NCI-H524 (cell line): ENCODE measurements at regions not wholly inside any gene's neighbourhood (a gene's known extent, or its start where the extent isn't known, plus 50 kb on each side); places are given as distances from the start of the nearest gene placed in this dataset.
"Not testable (repeated sequence)": the region's sequence is repeated elsewhere in the genome, so short reads cannot be mapped to it uniquely, and the experiment has no call there.

Experiments
- DNase-seq, 2 experiments: peaks; one replicate each; lab custom pipeline; 2025; lab: John Stamatoyannopoulos, UW

DNA sequence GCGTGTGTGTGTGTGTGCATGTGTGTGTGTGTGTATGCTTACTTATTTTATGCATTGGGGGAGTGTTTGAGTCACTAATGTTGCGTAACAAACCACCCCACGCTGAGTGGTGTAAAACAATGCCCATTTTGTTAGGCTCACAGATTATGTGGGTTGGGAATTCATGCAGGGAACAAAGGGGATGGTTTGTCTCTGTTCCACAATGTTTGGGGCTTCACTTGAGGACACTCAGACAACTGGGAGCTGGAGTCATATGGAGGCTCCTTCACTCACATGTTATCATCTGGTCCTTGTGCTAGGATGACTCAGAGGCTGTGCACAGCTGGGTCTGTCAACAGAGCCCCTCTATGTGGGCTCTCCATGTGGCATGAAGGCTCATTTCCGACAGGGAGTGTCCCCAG lies 51.3 kb upstream of the LARGE1 start:
- DNase-seq = peak in 1 of 2 experiments; percentile 66

DNA sequence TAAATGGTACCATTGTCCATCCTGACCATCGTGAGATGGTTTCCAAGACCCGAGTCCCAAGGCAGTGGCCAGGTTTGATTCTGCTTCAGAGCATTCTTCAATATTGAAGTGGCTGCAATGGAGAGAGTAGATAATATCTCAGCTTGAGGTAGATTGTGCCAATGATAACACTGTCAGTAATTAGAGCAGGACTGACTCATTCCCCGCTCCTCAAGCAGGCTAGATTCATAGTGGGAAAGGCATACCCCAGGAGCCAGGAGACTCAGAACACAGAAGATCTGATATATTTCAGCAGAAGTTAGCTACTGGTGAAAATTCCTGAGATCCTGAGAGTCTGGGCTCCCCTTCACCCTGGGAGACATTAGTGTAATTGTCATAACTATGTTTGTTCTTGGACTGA lies 55.6 kb upstream of the LARGE1 start:
- DNase-seq = no peak

DNA sequence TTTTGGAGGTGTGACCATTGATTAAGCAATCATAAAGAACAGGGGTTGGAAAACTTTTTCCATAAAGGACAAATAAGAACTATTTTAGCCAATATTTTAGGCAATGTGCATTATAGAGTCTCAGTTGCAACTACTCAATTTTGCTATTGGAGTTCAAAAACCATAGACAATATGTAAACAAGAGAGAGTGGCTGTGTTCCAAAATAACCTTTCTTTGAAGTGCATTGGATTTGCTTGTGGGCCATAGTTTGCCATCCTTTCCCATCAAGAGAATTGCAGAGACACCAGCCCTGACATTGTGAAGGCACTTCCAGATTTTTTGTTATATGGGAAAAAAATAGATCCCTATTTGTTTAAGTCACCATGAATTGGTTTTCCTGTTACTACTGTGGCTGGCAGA lies 63.3 kb upstream of the LARGE1 start:
- no peak for DNase-seq

DNA sequence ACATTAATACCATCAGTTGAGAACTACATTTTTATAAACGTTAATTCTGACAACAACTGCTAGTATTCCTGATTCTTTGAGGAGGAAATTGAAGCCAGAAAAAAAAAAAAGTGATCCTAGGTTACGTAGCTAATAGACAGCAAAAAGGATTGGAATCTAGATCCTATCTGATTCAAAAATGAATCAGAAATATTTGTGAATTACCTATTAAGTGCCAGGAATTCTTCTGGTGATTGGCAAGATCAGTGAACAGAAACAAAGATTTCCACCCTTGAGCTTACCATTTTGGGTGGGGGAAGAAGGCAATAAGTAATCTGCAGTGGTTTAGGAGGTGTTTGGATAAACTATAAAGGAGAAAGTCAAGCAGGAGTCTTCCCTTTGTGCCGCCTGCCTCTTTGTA lies 63.9 kb upstream of the LARGE1 start:
- DNase-seq = no peak

DNA sequence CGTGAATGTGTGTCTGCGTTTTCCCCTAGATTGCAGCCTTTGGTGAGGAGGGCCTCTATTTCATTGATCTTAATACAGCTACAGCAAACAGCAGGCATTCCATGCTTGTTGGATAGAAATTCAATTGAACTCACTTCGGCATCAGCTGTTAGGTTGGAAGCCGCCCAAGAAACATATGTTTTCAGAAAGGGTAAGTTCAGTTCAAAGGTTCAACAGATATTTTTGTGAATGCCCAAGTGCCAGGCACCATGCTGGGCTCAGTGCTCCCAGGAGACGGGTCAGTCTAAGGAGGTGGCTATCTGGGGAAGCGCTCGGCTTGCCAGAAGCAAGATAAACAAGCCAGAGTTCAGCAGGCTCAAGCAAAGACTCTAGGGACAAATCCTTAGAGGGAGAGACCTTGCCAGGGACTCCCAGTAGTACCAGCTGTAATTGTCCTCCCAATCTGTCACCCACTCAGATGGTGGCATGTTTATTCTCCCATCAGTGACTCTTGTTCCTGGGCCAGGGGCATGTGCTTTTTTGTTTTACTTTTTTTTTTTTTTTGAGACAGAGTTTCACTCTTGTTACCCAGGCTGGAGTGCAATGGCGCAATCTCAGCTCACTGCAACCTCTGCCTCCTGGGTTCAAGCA lies 64.5 kb upstream of the LARGE1 start:
- DNase-seq = peak; percentile 60 to 65

DNA sequence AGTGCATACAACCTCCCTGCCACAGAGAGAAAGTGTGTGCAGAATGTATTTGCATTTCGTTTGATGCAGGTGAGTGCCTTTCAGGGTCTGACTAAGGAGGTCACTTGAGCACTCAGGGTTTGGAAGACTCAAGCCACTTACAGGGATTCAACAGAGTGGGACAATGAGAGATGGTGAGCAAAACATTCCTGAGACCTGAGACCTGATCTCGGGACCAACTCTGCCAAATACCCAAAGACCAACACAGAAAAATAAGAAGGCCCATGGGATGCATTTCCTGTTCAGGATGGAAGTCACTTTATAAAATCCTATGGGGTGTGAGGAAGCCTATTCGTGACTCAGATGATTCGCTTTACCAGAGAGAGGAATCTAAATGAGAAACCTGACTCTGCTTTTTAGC lies 65.2 kb upstream of the LARGE1 start:
- DNase-seq = no peak

DNA sequence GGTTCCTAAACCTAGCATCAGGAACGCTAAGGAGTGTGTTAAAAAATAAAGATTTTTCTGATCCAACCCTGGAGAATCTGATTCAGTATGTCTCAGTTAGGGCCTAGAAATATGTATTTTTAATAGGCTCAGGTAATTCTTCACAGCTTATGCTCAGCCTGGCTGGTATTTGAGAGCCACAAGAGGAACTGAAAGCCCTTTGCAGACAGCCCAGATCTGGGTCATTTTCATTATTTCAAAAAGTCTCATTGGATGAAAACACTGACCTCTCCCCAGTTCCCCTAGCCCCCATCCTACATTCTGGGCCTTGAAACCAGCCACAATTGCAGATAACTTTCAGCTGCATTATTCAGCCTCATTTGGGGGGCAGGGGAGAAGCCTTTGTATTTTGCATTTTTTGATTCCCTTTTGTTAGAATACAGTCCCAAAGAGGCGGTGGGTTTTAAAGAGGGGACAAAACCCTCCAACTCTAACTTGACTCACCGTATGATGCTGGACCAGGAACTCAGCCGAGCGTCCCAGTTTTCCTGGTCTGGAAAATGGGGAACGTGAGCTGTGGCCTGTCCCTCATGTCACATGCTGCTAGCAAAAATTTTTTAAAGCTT lies 66.0 kb upstream of the LARGE1 start:
- DNase-seq = no peak

DNA sequence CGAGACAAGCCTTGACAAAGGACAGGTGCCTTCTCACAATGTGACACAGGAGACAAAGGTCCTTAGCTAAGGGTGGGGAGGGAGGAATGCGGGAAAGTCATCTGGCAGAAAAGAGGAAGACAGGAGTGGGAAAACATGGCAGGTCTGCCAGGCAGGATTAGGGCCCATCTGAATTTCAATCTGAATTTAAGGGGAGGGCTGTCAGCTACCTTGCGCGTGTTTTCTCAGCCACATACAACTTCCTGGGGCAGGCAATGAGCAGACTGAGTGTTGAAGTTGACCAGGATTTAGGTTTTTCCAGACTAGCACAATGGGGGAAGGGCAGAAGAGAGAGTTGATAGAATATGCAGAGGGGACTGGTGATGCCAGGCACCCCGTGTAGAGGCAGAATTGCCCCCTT lies 66.7 kb upstream of the LARGE1 start:
- no peak for DNase-seq

DNA sequence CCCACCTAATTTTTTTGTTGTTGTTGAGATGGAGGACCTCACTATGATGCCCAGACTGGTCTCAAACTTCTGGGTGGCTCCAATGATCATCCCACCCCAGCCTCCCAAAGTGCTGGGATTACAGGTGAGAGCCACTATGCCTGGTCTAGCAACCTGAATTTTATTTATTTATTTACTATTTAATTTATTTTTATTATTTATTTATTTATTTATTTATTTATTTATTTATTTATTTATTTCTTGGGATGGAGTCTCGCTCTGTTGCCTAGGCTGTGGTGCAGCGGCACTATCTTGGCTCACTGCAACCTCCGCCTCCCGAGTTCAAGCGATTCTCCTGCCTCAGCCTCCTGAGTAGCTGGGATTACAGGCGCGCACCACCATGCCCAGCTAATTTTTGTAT lies 69.0 kb upstream of the LARGE1 start:
- DNase-seq = not testable (repeated sequence)

DNA sequence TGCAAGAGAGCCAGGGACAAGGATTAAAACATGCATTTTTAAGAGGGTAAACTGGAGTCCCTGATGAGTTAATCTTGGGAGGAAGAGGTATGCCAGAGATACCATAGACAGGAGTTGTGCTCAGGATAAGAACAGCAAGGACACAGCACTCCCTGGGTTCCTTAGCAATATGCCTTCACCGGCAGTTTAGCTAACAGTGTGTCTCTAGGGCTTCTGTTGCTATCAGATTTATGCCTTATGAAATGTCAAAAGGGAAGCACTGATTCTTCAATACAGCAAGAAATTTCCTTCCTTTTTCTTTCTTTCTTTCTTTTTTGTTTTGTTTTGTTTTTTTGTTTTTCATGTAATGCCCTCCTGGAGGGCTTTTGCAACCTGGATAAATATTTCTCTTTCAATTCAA lies 71.3 kb upstream of the LARGE1 start:
- DNase-seq = no peak

DNA sequence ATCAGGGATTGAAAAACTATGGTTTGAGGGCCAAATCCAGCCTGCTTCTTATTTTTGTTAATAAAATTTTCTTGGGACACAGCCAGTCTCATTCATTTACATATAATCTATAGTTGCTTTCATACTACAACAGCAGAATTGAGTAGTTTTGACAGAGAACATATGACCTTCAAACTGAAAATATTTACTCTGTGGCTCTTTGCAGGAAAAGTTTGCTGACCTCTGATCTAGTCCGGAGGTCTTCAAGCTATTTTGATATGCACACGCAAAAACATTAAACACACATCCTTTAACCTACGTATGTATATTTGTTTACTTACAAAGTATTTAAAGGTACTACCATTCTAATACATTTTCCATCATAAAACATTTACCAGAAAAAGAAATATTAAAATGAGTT lies 76.5 kb upstream of the LARGE1 start:
- DNase-seq = no peak

DNA sequence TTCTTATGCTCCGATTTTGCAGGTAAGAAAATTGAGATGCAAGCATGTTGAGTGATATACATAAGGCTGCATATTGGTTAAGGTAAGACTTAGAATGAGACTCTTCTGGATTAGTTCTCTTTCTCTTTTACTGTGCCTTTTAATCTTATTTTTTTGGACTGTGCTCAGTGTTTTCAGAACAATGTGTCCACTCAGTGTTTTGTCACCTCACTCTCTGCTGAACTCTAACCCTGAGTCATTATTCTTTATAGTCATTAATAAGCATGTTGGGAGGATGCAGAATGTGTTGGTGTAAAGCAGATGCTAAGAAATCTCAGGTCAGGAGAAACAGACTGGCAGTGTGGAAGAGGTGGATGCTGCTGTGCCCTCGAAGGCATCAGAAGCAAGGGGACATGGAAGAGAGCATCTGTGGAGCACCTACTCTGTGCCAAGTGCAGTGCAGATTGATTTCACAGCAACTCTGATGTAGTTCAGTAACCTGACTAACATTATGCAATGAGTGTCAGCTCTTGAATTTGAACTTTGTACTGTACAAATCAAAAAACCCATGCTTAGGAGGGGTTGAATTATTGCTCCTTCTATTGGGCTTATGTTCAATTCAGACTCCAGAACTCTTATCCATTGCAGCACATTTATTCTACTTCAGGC lies 80.7 kb upstream of the LARGE1 start:
- no peak for DNase-seq

DNA sequence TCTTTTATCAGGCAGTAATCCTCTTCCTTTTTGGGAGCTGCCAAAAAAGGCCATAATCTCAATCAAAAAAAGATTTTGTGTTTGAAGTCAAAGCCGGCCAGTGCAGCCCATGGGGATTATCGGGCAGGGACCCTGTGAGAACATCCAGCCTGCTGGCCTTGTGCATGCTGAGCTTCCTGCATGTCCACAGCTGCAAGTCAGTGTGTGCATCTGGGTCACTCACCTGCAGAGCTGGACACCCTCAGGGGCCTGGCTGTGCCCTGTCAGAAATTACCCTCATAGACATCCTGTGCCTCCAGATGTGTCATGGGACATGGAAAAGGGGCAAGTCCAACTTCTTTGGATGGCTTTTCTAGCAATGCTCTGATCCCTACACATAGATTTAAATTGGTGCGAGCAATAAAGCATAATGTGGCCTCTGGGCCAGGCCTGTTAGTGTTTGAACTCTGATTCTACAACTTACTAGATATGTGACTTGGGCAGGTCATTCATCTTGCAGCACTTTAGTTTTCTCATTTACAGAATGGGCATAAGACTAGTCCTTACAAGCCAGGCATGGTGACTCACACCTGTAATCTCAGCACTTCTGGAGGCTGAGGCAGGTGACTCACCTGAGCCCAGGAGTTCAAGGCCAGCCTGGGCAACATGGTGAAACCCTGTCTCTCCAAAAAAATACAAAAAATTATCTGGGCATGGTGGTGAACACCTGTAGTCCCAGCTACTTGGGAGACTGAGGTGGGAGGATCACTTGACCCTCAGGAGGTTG lies 81.6 kb upstream of the LARGE1 start:
- no peak for DNase-seq

DNA sequence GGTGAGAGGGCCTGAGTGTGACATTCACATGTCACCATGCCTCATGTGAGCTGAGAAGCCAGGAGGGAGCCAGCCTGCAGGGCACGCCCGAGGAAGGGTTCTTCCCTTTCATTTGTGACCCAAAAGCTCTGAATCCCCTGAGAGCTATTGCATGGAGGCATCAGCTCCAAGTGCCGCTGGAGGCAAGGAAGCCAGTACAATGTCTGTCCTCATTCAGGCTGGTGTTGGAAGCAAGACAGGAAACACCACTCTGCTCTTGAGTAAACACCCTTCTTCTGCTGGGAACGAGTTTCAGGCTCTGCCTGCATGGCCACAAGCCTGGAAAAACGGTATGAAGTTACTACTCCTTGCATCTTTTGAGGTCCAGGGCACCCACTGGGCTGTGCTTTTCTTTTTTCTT lies 83.8 kb upstream of the LARGE1 start:
- no peak for DNase-seq

DNA sequence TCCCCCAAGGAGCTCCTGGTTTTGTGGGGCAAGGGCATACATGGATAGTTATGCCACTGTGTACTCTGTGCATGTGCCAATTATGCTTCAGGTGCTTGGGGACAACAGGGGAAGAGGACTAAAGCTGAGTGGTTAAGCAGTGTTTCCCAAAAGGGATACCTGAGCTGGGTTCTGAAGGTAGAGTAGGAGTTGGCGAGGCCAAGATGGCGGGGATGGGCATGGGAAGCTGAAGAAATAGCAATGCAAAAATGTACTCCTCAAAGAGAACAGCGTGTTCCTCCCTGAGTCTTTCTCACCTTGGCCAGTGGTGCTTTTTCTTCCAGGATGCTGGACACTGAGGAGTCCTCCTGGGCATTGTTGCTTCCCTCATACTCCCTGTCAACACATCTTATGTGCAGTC lies 90.0 kb upstream of the LARGE1 start:
- DNase-seq = no peak

DNA sequence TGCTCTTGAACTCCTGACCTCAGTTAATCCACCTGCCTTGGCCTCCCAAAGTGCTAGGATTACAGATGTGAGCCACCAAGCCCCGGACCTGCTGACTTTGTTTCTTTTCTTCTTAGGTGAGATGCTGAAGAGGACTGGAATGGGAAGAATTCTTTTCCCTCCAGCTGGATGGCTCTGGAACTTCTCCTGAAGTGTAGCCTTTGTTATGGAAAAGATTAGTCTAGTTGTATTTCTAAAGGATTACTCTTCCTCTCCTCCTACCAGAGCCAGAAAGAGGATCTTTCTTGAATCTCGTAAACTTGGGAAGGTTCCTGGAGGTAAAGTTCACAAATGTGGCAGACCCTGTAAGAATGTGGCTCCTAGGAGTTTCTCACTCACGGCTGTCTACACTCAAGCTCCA lies 95.4 kb upstream of the LARGE1 start:
- no peak for DNase-seq

DNA sequence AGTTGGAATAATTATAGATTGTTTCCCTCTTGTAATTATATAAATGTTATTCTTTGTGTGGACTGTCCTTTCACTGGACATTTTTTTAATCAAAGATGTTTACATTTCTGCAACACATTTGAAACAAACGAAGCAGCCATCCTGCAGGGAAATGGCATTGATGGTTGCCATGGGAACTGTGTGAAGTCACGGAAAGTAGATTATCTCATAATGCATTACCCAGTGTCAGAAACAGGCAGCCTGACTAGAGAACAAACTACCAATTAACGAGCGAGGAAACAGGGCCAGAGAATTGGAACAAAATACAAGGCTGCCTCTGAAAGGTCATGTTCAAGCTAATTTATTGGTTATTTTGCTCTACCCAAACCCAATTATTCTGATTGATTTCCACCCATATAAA lies 96.9 kb upstream of the LARGE1 start:
- DNase-seq = peak in 1 of 2 experiments; percentile 1

DNA sequence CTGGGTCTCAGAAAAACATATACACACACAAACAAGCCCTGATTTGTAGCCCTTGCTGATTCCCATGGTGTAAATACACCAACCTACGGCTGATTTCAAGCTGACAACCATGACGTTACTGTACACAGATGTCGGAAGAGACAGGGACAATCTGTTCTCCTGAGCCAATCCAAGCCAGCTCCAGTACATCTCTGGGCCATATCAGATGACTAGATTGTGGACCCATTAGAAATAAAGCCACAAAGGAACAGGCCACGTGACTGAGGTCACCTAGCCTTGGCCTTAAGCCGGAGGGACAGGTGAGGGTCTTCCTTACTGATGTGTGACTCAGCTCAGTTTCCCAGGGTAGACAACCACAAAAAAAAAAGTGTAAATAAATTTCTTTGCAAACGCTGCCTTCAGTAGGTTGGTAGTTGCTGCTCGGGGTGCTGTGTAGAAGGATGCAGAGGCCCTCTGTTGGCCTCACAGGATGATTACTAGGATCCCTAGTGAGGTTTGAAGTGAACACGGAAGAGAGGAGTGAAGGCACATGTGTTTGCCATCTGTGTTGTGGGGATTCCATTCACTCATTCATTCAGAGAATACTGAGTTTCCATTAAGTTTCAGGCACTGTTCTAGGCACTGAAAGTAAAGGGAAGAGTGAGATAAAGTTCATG lies 99.0 kb upstream of the LARGE1 start:
- DNase-seq = no peak

DNA sequence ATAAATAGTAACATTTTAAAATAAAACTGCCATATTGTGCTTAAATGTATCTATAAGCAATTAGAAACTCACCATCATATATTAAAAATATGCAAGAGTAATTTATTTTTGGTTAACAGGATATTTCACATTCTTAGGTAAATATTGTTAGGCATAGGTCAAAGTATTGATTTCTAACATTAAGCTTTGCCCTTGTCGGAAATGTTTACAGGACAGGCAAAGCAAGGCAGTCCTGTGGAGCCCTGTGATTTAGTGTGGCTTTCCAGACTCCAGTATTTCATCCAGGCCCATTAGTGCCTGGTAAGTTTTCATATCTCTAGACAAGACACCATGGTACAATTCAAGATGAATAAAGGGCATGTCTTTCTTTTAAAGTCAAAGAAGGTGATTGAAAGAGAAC lies 114.9 kb upstream of the LARGE1 start:
- DNase-seq = no peak

DNA sequence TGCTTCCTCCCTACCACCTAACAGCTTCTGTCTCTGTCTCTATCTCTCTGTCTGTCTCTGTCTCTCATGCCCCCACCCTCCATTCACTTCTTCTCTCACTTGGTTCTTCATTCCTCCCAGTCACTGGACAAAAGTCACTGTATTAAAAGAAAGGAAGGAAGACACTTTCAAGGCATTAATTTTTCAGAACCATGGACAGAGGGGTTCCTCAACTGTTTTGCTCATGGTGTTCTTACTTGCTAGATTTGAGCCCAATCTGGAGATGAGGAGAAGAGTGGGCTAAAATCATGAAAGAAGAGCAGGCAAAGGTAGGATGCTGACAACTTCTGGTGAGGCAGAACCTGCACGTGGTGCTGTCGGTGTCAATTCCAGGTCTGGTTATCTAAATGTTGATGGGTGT lies 116.7 kb upstream of the LARGE1 start:
- DNase-seq = no peak

DNA sequence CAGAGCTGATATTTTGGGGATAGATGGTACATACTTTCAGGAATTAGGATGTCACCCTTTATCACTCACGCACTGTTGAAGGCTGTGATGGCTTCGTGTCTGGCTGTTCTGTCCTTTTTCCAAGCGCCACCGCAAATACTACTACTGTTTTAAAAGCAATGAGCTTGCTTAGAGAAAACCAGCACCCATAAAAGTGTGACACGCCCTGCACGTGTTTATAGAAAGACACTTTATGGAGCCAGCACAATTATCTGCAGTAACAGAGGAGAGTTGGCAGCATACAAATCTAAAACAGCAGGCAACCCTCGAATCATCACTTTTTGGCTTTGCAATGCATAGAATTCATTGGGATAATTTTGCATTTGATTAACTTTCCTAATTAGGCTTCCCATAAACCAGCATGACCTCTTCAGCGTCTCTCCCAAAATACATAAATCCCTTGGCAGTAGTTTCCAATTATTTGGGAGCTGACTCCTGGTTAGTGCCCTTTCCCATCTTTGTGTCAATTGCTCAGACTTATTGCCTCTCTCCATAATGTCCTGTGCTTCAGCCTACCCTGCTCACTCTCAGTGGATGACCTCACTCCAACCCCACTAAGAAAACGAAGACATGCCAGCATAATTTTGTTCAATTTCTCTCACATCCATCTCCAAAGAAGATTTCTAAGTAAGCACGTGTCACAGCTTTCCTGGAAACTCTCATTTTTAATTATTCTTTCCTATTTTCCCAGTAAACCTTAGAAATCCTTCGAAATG lies 118.7 kb upstream of the LARGE1 start:
- no peak for DNase-seq

DNA sequence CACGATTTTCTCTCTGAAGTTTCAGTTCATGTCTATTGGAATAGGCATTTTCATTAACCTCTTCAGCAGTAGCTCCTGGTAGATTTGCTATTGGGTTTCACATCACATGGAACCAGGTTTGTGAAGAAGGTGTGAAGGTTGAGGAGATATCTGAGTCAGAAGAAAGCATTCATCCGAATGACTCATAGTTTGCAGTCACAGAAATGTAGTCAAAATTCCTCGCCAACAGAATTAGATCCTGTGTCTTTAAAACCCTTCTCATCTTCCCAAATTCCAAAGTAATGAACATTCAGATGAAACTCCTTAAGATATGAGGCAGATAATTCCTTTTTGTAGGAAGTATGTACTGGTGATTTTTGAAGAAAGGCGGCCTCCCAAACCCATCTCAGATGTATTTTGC lies 125.0 kb upstream of the LARGE1 start:
- no peak for DNase-seq
